ENCODE measurements at regions not wholly inside any gene's neighbourhood (a gene's known extent, or its start where the extent isn't known, plus 50 kb on each side); places are given as distances from the start of the nearest gene placed in this dataset.

DNA sequence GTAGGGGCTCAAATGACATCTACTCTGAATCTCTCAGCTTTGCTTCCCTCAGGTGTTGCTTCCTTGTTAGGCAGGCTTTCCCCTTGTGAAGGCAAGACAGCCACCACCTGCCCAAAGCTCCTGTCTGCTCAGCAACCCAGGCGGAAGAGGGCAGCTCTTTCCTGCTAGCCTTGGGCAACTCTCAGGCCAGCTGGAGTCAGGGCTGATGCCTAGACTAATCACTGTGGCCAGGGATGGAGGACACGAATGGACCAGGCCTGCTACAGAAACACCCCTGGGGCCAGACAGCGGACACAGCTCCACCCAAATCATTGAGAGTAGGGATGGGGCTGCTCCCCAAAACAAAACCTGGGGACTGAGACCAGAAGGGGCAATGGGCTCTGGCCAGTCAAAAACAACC is 138.0 kb downstream of the MTX3 start:
- TF ChIP-seq POLR2AphosphoS5 (IDR thresholded peaks at IDR 0.05; ENCODE audit: low read depth, low read length): no peak
- no peak for TF ChIP-seq POLR2A (IDR thresholded peaks at IDR 0.05; ENCODE audit: low read depth, low read length)
- no peak for TF ChIP-seq TAF1 (IDR thresholded peaks at IDR 0.05; ENCODE audit: borderline replicate concordance, low read depth, low read length)

Measured in GM12892 (cell line).